Adrenal gland (tissue), 9 donors: ENCODE measurements at regions not wholly inside any gene's neighbourhood (a gene's known extent, or its start where the extent isn't known, plus 50 kb on each side); places are given as distances from the start of the nearest gene placed in this dataset.
"Not testable (repeated sequence)": the region's sequence is repeated elsewhere in the genome, so short reads cannot be mapped to it uniquely, and the experiment has no call there.

ENCODE experiments used
- DNase-seq, 7 donors: peaks; one replicate each; pipeline ENCODE4 v3.0.0-alpha.2; 2019 to 2020
- H3K27ac ChIP-seq, 5 donors: fragments of 200-600 bp; sonication (generic) in 4 of 5; 1 replicate in 3 of 5; 2 replicates in 2 of 5; pipeline versions ENCODE4 v1.5.1 to v1.8.0; 2016 to 2020; ENCODE audit warnings: mild to moderate bottlenecking in 1 of 5
- H3K27me3 ChIP-seq: fragments of 200-600 bp; 2 replicates; pipeline ENCODE4 v1.8.0; 2021
- H3K36me3 ChIP-seq, 2 donors: fragments of 200-600 bp; replicated peaks in 1 of 2; 1 replicate in 1 of 2; 2 replicates in 1 of 2; pipeline versions ENCODE4 v1.5.1 to v1.8.0; 2018 to 2022
- H3K4me1 ChIP-seq, 2 donors: fragments of 200-600 bp; replicated peaks in 1 of 2; 1 replicate in 1 of 2; 2 replicates in 1 of 2; pipeline versions ENCODE4 v1.5.1 to v1.8.0; 2018 to 2021
- H3K4me3 ChIP-seq, 4 donors: fragments of 200-600 bp; sonication (generic) in 3 of 4; one replicate each; pipeline ENCODE4 v1.5.1; 2016 to 2018
- H3K9me3 ChIP-seq, 3 donors: fragments of 200-600 bp; sonication (generic) in 1 of 3; replicated peaks in 1 of 3; 1 replicate in 2 of 3; 2 replicates in 1 of 3; pipeline versions ENCODE4 v1.5.1 to v1.8.0; 2016 to 2021
- POLR2A ChIP-seq, 2 donors: fragments of 450-650 bp; IDR thresholded peaks; one replicate each; pipeline ENCODE4 v1.6.1; 2017; ENCODE audit warnings: antibody characterized with exemption in 2 of 2, mild to moderate bottlenecking in 2 of 2, moderate library complexity in 1 of 2
- WGBS, 4 donors: extraction: QIAGEN DNeasy Blood & Tissue Kit in 2 of 4; methylation state at CpG; one replicate each; pipeline versions ENCODE4 v1.1.5 to v1.1.7; 2013 to 2017; 5-methylcytosine and 5-hydroxymethylcytosine counted together
- intact Hi-C, 2 donors: fragments of 100-400 bp; cut with DNase I; formaldehyde crosslinking; loops; one replicate each; pipeline versions ENCODE4 v1.14.1 to v1.15.0; 2022 to 2023
- TF ChIP-seq, protein P1 (sequence below), 6 experiments: fragments of 450-650 bp in 4 of 6; fragments of 200-600 bp in 2 of 6; sonication (generic) in 1 of 6; IDR thresholded peaks; 1 replicate in 5 of 6; 2 replicates in 1 of 6; pipeline versions ENCODE4 v1.5.1 to v1.8.0; 2016 to 2021; ENCODE audit warnings: antibody characterized with exemption in 6 of 6, mild to moderate bottlenecking in 2 of 6, moderate library complexity in 1 of 6
- donor health status: healthy with polysubstance abuse.
- donor health status: Bipolar disorder and iron deficiency.
- donor health status: DM: yes; HTN: yes; CAD: no.
- donor health status: DM: no; HTN: no; CAD: no.
- donor health status: DM: no; HTN: no; CAD: no.

- Histone ChIP-seq H3K4me1 (no peaks in the 10 kb centered on the region), H3K4me3 (no peak overlapping the region), H3K36me3 (no peaks in the 10 kb centered on the region), H3K27ac (no peak overlapping the region), H3K27me3 (no peaks in the 10 kb centered on the region), H3K9me3 (no peaks in the 10 kb centered on the region)
- intact Hi-C loops, result no loop called here
- no peak for DNase-seq
- WGBS, 4 donors, result 0 to 40% (median 15%) methylated on average over 1 of the region's 1 CpG
- TF ChIP-seq, protein P1, sequence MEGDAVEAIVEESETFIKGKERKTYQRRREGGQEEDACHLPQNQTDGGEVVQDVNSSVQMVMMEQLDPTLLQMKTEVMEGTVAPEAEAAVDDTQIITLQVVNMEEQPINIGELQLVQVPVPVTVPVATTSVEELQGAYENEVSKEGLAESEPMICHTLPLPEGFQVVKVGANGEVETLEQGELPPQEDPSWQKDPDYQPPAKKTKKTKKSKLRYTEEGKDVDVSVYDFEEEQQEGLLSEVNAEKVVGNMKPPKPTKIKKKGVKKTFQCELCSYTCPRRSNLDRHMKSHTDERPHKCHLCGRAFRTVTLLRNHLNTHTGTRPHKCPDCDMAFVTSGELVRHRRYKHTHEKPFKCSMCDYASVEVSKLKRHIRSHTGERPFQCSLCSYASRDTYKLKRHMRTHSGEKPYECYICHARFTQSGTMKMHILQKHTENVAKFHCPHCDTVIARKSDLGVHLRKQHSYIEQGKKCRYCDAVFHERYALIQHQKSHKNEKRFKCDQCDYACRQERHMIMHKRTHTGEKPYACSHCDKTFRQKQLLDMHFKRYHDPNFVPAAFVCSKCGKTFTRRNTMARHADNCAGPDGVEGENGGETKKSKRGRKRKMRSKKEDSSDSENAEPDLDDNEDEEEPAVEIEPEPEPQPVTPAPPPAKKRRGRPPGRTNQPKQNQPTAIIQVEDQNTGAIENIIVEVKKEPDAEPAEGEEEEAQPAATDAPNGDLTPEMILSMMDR (IDR thresholded peaks at IDR 0.05), result no peak
- no peak for TF ChIP-seq POLR2A (IDR thresholded peaks at IDR 0.05)
These were observed 302.8 kb upstream of the MDFIC2 start for GRCh38 chr3:70615286-70615685.

- no peaks in the 10 kb centered on the region for H3K9me3 ChIP-seq
- WGBS, 4 donors, result 59 to 79% (median 71%) methylated on average over 5 to 6 of the region's 6 CpGs
These were observed 301.7 kb upstream of the MDFIC2 start for GRCh38 chr3:70614111-70614510.

GRCh38 chr3:70612920-70613319, 300.5 kb upstream of the MDFIC2 start:
- no peak for DNase-seq
- Histone ChIP-seq H3K36me3 (no peaks in the 10 kb centered on the region), H3K27me3 (no peaks in the 10 kb centered on the region), H3K9me3 (no peaks in the 10 kb centered on the region), H3K27ac (no peak overlapping the region), H3K4me1 (no peaks in the 10 kb centered on the region), H3K4me3 (no peak overlapping the region)
- TF ChIP-seq, protein P1 (IDR thresholded peaks at IDR 0.05), result no peak
- no peak for TF ChIP-seq POLR2A (IDR thresholded peaks at IDR 0.05)
- WGBS, 4 donors, result 85 to 92% (median 87%) methylated on average over 11 of the region's 11 CpGs
- intact Hi-C loops, result no loop called here

More at GRCh38 chr3:70614111-70614510, 301.7 kb upstream of the MDFIC2 start:
- Histone ChIP-seq H3K4me3 (no peak overlapping the region), H3K4me1 (no peaks in the 10 kb centered on the region), H3K36me3 (no peaks in the 10 kb centered on the region), H3K27ac (no peak overlapping the region), H3K27me3 (no peaks in the 10 kb centered on the region)
- no peak for DNase-seq
- intact Hi-C loops, result no loop called here
- TF ChIP-seq, protein P1 (IDR thresholded peaks at IDR 0.05), result no peak
- TF ChIP-seq POLR2A (IDR thresholded peaks at IDR 0.05), result no peak

DNA sequence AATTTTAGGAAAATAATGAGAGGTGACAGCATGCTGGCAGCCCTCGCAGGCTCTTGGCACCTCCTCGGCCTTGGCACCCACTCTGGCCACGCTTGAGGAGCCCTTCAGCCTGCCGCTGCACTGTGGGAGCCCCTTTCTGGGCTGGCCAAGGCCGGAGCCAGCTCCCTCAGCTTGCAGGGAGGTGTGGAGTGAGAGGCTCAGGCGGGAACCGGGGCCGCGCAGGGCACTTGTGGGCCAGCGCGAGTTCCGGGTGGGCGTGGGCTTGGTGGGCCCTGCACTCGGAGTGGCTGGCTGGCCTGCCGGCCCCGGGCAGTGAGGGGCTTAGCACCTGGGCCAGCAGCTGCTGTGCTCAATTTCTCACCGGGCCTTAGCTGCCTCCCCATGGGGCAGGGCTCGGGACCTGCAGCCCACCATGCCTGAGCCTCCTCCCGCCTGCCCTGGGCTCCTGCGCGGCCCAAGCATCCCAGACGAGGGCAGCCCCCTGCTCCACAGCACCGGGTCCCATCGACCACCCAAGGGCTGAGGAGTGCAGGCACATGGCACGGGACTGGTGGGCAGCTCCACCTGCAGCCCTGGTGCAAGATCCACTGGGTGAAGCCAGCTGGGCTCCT, 299.3 kb upstream of the MDFIC2 start:
- H3K4me1 ChIP-seq, intact Hi-C loops, H3K9me3 ChIP-seq, H3K4me3 ChIP-seq, H3K27ac ChIP-seq, H3K36me3 ChIP-seq, DNase-seq, H3K27me3 ChIP-seq: not testable (repeated sequence)
- WGBS, 4 donors, result 90 to 100% (median 92%) methylated on average over 2 to 25 of the region's 25 CpGs

GRCh38 chr3:70608434-70608833, 296.0 kb upstream of the MDFIC2 start:
- Histone ChIP-seq H3K27ac (no peak overlapping the region), H3K9me3 (no peaks in the 10 kb centered on the region), H3K27me3 (no peaks in the 10 kb centered on the region), H3K4me3 (no peak overlapping the region), H3K4me1 (no peaks in the 10 kb centered on the region), H3K36me3 (no peaks in the 10 kb centered on the region)
- no peak for TF ChIP-seq POLR2A (IDR thresholded peaks at IDR 0.05)
- DNase-seq, result no peak
- intact Hi-C loops, result no loop called here
